WTC11 (cell line): ENCODE measurements at regions not wholly inside any gene's neighbourhood (a gene's known extent, or its start where the extent isn't known, plus 50 kb on each side); places are given as distances from the start of the nearest gene placed in this dataset.

Experiments used
- ELF4 ChIP-seq: sonication (generic); formaldehyde crosslinking; IDR thresholded peaks from 2 replicates; pipeline ENCODE4 v1.8.1; 2022; ENCODE audit warnings: low read depth, mild to moderate bottlenecking, moderate library complexity, missing genetic modification reagents
- ESRRA ChIP-seq: sonication (generic); formaldehyde crosslinking; IDR thresholded peaks from 2 replicates; pipeline ENCODE4 v1.8.1; 2022; ENCODE audit warnings: mild to moderate bottlenecking, missing genetic modification reagents, borderline replicate concordance
- TF ChIP-seq, protein P1 (sequence below): fragments of 200-600 bp; IDR thresholded peaks from 2 replicates; pipeline ENCODE4 v1.8.0; 2022; ENCODE audit warnings: antibody characterized with exemption
- TF ChIP-seq, protein P2 (sequence below): sonication (generic); formaldehyde crosslinking; conservative IDR thresholded peaks from 2 replicates; pipeline ENCODE4 v1.8.1; 2022; ENCODE audit warnings: mild to moderate bottlenecking, missing genetic modification reagents
- TF ChIP-seq, protein P3 (sequence below): sonication (generic); formaldehyde crosslinking; IDR thresholded peaks from 2 replicates; pipeline ENCODE4 v1.8.1; 2022; ENCODE audit warnings: mild to moderate bottlenecking, missing genetic modification reagents, moderate library complexity, borderline replicate concordance

DNA sequence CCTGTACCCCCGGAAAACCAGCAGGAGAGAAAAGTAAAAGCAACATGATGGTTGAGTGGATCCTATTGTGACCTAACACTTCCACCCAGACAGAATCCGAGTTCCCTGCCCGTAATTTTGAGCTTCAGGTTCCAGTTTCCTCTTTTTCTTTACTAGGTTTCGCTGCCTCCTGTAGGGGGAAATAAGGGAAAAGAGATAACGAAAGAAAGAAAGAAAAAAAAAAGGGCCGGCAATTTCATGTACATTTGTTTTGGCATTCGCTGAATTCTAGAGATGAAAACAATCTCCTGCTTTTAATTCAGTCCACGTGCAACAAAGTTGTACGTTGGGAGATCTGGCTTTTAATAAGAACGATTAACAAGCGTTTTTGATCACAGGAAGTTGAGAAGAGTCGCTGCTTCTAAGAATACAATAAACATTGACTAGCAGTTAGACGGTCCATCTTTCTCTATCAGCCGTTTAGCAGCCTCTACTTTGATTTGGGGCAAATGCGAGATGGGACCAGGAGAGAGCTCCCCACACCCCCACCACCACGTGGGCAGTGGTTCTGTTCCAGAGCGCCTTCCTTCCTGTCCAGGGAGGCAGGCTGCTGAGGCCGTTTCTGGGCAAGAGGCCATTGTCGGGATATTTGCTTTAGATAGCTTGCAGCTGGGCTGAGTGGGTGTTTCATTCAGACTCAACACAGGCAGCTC is 155.9 kb upstream of the RUNX1 start:
- TF ChIP-seq, protein P1, sequence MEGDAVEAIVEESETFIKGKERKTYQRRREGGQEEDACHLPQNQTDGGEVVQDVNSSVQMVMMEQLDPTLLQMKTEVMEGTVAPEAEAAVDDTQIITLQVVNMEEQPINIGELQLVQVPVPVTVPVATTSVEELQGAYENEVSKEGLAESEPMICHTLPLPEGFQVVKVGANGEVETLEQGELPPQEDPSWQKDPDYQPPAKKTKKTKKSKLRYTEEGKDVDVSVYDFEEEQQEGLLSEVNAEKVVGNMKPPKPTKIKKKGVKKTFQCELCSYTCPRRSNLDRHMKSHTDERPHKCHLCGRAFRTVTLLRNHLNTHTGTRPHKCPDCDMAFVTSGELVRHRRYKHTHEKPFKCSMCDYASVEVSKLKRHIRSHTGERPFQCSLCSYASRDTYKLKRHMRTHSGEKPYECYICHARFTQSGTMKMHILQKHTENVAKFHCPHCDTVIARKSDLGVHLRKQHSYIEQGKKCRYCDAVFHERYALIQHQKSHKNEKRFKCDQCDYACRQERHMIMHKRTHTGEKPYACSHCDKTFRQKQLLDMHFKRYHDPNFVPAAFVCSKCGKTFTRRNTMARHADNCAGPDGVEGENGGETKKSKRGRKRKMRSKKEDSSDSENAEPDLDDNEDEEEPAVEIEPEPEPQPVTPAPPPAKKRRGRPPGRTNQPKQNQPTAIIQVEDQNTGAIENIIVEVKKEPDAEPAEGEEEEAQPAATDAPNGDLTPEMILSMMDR, result no peak
- no peak for TF ChIP-seq ELF4 (CRISPR knock-in tag)
- TF ChIP-seq, protein P2, sequence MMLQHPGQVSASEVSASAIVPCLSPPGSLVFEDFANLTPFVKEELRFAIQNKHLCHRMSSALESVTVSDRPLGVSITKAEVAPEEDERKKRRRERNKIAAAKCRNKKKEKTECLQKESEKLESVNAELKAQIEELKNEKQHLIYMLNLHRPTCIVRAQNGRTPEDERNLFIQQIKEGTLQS (CRISPR knock-in tag), result no peak
- no peak for TF ChIP-seq ESRRA
- TF ChIP-seq, protein P3, sequence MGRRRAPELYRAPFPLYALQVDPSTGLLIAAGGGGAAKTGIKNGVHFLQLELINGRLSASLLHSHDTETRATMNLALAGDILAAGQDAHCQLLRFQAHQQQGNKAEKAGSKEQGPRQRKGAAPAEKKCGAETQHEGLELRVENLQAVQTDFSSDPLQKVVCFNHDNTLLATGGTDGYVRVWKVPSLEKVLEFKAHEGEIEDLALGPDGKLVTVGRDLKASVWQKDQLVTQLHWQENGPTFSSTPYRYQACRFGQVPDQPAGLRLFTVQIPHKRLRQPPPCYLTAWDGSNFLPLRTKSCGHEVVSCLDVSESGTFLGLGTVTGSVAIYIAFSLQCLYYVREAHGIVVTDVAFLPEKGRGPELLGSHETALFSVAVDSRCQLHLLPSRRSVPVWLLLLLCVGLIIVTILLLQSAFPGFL (CRISPR knock-in tag), result no peak
